Astrocyte (in vitro differentiated cells and primary cell): ENCODE measurements at regions not wholly inside any gene's neighbourhood (a gene's known extent, or its start where the extent isn't known, plus 50 kb on each side); places are given as distances from the start of the nearest gene placed in this dataset.

Experiments
- DNase-seq: peaks from one replicate; pipeline ENCODE4 v3.0.0-alpha.2; 2010; ENCODE audit warnings: low read depth
- FAIRE-seq: peaks from 2 replicates; lab custom pipeline; 2011; peaks lifted over from hg19 to GRCh38; lab: Jason Lieb, UNC
- H2AFZ ChIP-seq: 2 replicates; pipeline ENCODE4 v1.6.0; 2012; ENCODE audit warnings: low read depth, low read length, inconsistent platforms
- H3K27ac ChIP-seq: 2 replicates; pipeline ENCODE4 v1.5.1; 2011; ENCODE audit warnings: low read depth, low read length, inconsistent platforms
- H3K27me3 ChIP-seq: 2 replicates; pipeline ENCODE4 v1.6.0; 2011; ENCODE audit warnings: low read length, inconsistent platforms; ENCODE audit not compliant: insufficient read depth
- H3K36me3 ChIP-seq: 2 replicates; pipeline ENCODE4 v1.5.1; 2011; ENCODE audit warnings: low read length, inconsistent platforms; ENCODE audit not compliant: insufficient read depth
- H3K4me1 ChIP-seq: 2 replicates; pipeline ENCODE4 v1.5.1; 2011; ENCODE audit warnings: low read length, inconsistent platforms; ENCODE audit not compliant: insufficient read depth
- H3K4me2 ChIP-seq: 2 replicates; pipeline ENCODE4 v1.6.0; 2012; ENCODE audit warnings: low read length, inconsistent platforms
- H3K4me3 ChIP-seq: 2 replicates; pipeline ENCODE4 v1.5.1; 2011; ENCODE audit warnings: low read depth, mild to moderate bottlenecking, low read length, inconsistent platforms; ENCODE audit not compliant: insufficient read depth
- H3K79me2 ChIP-seq: 2 replicates; pipeline ENCODE4 v1.6.0; 2012; ENCODE audit warnings: mild to moderate bottlenecking, low read length, inconsistent platforms; ENCODE audit not compliant: insufficient read depth
- H3K9ac ChIP-seq: 2 replicates; pipeline ENCODE4 v1.6.0; 2012; ENCODE audit warnings: mild to moderate bottlenecking, low read length, inconsistent platforms
- H3K9me3 ChIP-seq: 2 replicates; pipeline ENCODE4 v1.5.1; 2012; ENCODE audit warnings: low read depth, mild to moderate bottlenecking, low read length, inconsistent platforms; ENCODE audit not compliant: insufficient read depth
- H4K20me1 ChIP-seq: 2 replicates; pipeline ENCODE4 v1.6.0; 2012; ENCODE audit warnings: low read length, inconsistent platforms; ENCODE audit not compliant: insufficient read depth
- H3K27ac Mint-ChIP-seq: one replicate; pipeline ENCODE4 v1.8.0; 2021; ENCODE audit warnings: mild to moderate bottlenecking, mixed read lengths; ENCODE audit not compliant: unreplicated experiment
- H3K27me3 Mint-ChIP-seq: one replicate; pipeline ENCODE4 v1.8.0; 2021; ENCODE audit warnings: low read depth, mixed read lengths; ENCODE audit not compliant: unreplicated experiment
- H3K36me3 Mint-ChIP-seq: one replicate; pipeline ENCODE4 v1.8.0; 2021; ENCODE audit warnings: low read depth, mixed read lengths; ENCODE audit not compliant: unreplicated experiment
- H3K4me1 Mint-ChIP-seq: one replicate; pipeline ENCODE4 v1.8.0; 2021; ENCODE audit warnings: low read depth, mixed read lengths; ENCODE audit not compliant: unreplicated experiment
- H3K4me3 Mint-ChIP-seq: one replicate; pipeline ENCODE4 v1.8.0; 2021; ENCODE audit warnings: mild to moderate bottlenecking, moderate library complexity, mixed read lengths; ENCODE audit not compliant: unreplicated experiment
- H3K9me3 Mint-ChIP-seq: one replicate; pipeline ENCODE4 v1.8.0; 2021; ENCODE audit warnings: mild to moderate bottlenecking, mixed read lengths; ENCODE audit not compliant: unreplicated experiment
- CTCF ChIP-seq: IDR thresholded peaks from 2 replicates; pipeline ENCODE4 v1.5.1; 2011; ENCODE audit warnings: low read depth, mild to moderate bottlenecking, inconsistent platforms, low read length, moderate library complexity; ENCODE audit not compliant: insufficient read depth
- EZH2 ChIP-seq: IDR thresholded peaks from 2 replicates; pipeline ENCODE4 v1.6.1; 2012; ENCODE audit warnings: mild to moderate bottlenecking, low read length, inconsistent platforms; ENCODE audit not compliant: insufficient read depth

GRCh38 chrX:97685753-97686152, 802.0 kb downstream of the RPA4 start:
- H2AFZ ChIP-seq, result no peak overlapping the region
- Mint-ChIP-seq H3K36me3 (no peaks in the 10 kb centered on the region), H3K4me3 (no peak overlapping the region), H3K4me1 (no peaks in the 10 kb centered on the region), H3K27ac (no peak overlapping the region), H3K9me3 (no peaks in the 10 kb centered on the region), H3K27me3 (no peaks in the 10 kb centered on the region)
- no peak overlapping the region for H3K4me3 ChIP-seq
- H3K9ac ChIP-seq, result no peak overlapping the region
- no peaks in the 10 kb centered on the region for H3K9me3 ChIP-seq
- H3K4me1 ChIP-seq, result no peaks in the 10 kb centered on the region
- FAIRE-seq, result peak; percentile 98
- no peaks in the 10 kb centered on the region for H4K20me1 ChIP-seq
- no peaks in the 10 kb centered on the region for H3K27me3 ChIP-seq
- no peaks in the 10 kb centered on the region for H3K36me3 ChIP-seq
- H3K79me2 ChIP-seq, result no peaks in the 10 kb centered on the region
- no peak overlapping the region for H3K4me2 ChIP-seq
- peak; percentile 2 for DNase-seq
- peak; percentile 52 for TF ChIP-seq CTCF
- no peak for TF ChIP-seq EZH2
- no peak overlapping the region for H3K27ac ChIP-seq

- Mint-ChIP-seq H3K4me3 (no peak overlapping the region), H3K36me3 (no peaks in the 10 kb centered on the region), H3K27ac (no peak overlapping the region), H3K27me3 (no peaks in the 10 kb centered on the region), H3K4me1 (no peaks in the 10 kb centered on the region), H3K9me3 (no peaks in the 10 kb centered on the region)
- Histone ChIP-seq H2AFZ (no peak overlapping the region), H3K27me3 (no peaks in the 10 kb centered on the region), H3K79me2 (no peaks in the 10 kb centered on the region), H3K27ac (no peak overlapping the region), H3K9me3 (no peaks in the 10 kb centered on the region), H4K20me1 (no peaks in the 10 kb centered on the region), H3K4me1 (no peaks in the 10 kb centered on the region), H3K9ac (no peak overlapping the region), H3K4me2 (no peak overlapping the region), H3K36me3 (no peaks in the 10 kb centered on the region), H3K4me3 (no peak overlapping the region)
- DNase-seq (no peak), FAIRE-seq (peak; percentile 65)
- TF ChIP-seq EZH2 (no peak), CTCF (no peak)
Measured at GRCh38 chrX:97691901-97692455, 808.3 kb downstream of the RPA4 start.

GRCh38 chrX:97692575-97692974, 808.9 kb downstream of the RPA4 start:
- no peaks in the 10 kb centered on the region for H3K9me3 Mint-ChIP-seq
- Histone ChIP-seq H3K4me3 (no peak overlapping the region), H2AFZ (no peak overlapping the region), H3K4me1 (no peaks in the 10 kb centered on the region), H3K9me3 (no peaks in the 10 kb centered on the region), H3K79me2 (no peaks in the 10 kb centered on the region), H3K9ac (no peak overlapping the region), H4K20me1 (no peaks in the 10 kb centered on the region), H3K27ac (no peak overlapping the region), H3K4me2 (no peak overlapping the region), H3K36me3 (no peaks in the 10 kb centered on the region), H3K27me3 (no peaks in the 10 kb centered on the region)
- FAIRE-seq, result peak; percentile 17
- DNase-seq, result no peak
- H3K27me3 Mint-ChIP-seq, result no peaks in the 10 kb centered on the region
- H3K4me1 Mint-ChIP-seq, result no peaks in the 10 kb centered on the region
- no peaks in the 10 kb centered on the region for H3K36me3 Mint-ChIP-seq
- H3K27ac Mint-ChIP-seq, result no peak overlapping the region
- TF ChIP-seq EZH2, result no peak
- TF ChIP-seq CTCF, result no peak
- H3K4me3 Mint-ChIP-seq, result no peak overlapping the region
